Activated B cell treated with CpG ODN at 0.5 μM for 24 hours (primary cell): ENCODE measurements at regions not wholly inside any gene's neighbourhood (a gene's known extent, or its start where the extent isn't known, plus 50 kb on each side); places are given as distances from the start of the nearest gene placed in this dataset.

Source experiments
- ATAC-seq: fragments of 200-7000 bp; cut with Tn5 transposase; one replicate; pipeline ENCODE4 v1.10.0; 2021; ENCODE audit warnings: low read depth, mild to moderate bottlenecking, moderate library complexity
- CTCF ChIA-PET: fragments of 350-600 bp; sonication (Branson Sonifier 250); formaldehyde crosslinking; loops from one replicate; lab custom pipeline; 2021; ENCODE audit warnings: antibody characterized with exemption; lab: Charles Lee
- POLR2A ChIA-PET: fragments of 350-600 bp; sonication (Branson Sonifier 250); formaldehyde crosslinking; loops from one replicate; lab custom pipeline; 2021; ENCODE audit warnings: antibody characterized with exemption; lab: Charles Lee
- DNase-seq: peaks from one replicate; pipeline ENCODE4 v3.0.0; 2022
- H3K27ac Mint-ChIP-seq: one replicate; pipeline ENCODE4 v1.8.0; 2020; ENCODE audit warnings: mixed read lengths
- H3K27me3 Mint-ChIP-seq: one replicate; pipeline ENCODE4 v1.8.0; 2021; ENCODE audit warnings: mixed read lengths
- H3K36me3 Mint-ChIP-seq: one replicate; pipeline ENCODE4 v1.8.0; 2021; ENCODE audit warnings: low read depth, mixed read lengths
- H3K4me1 Mint-ChIP-seq: one replicate; pipeline ENCODE4 v1.8.0; 2021; ENCODE audit warnings: mixed read lengths
- H3K4me3 Mint-ChIP-seq: one replicate; pipeline ENCODE4 v1.8.0; 2020; ENCODE audit warnings: mild to moderate bottlenecking, mixed read lengths
- H3K9me3 Mint-ChIP-seq: one replicate; pipeline ENCODE4 v1.8.0; 2020; ENCODE audit warnings: mixed read lengths
- CTCF ChIP-seq: fragments of 200-600 bp; IDR thresholded peaks from one replicate; pipeline ENCODE4 v1.8.0; 2022; ENCODE audit warnings: antibody characterized with exemption, mild to moderate bottlenecking
- intact Hi-C: fragments of 100-400 bp; cut with micrococcal nuclease; formaldehyde crosslinking; loops from one replicate; pipeline ENCODE4 v1.15.1; 2024

GRCh38 chr18:78790511-78790910 is 189.1 kb upstream of the SALL3 start:
- ChIA-PET POLR2A (no interaction called here), CTCF (no interaction called here)
- Mint-ChIP-seq H3K9me3 (no peaks in the 10 kb centered on the region), H3K36me3 (no peaks in the 10 kb centered on the region), H3K27me3 (no peaks in the 10 kb centered on the region), H3K4me1 (no peaks in the 10 kb centered on the region), H3K27ac (no peak overlapping the region), H3K4me3 (no peak overlapping the region)
- no peak for ATAC-seq
- TF ChIP-seq CTCF, result no peak
- intact Hi-C loops, result no loop called here
- no peak for DNase-seq

GRCh38 chr18:78790960-78791359 is 188.7 kb upstream of the SALL3 start:
- ATAC-seq, result no peak
- no peak overlapping the region for H3K27ac Mint-ChIP-seq

GRCh38 chr18:78792094-78792493 is 187.5 kb upstream of the SALL3 start:
- DNase-seq (no peak), ATAC-seq (no peak)
- Mint-ChIP-seq H3K4me3 (no peak overlapping the region), H3K27me3 (no peaks in the 10 kb centered on the region), H3K27ac (no peak overlapping the region), H3K9me3 (no peaks in the 10 kb centered on the region), H3K4me1 (no peaks in the 10 kb centered on the region), H3K36me3 (no peaks in the 10 kb centered on the region)
- intact Hi-C loops, result no loop called here
- ChIA-PET CTCF (no interaction called here), POLR2A (no interaction called here)
- TF ChIP-seq CTCF, result no peak

More at GRCh38 chr18:78790960-78791359, 188.7 kb upstream of the SALL3 start:
- no peak for TF ChIP-seq CTCF
- Mint-ChIP-seq H3K27me3 (no peaks in the 10 kb centered on the region), H3K4me1 (no peaks in the 10 kb centered on the region), H3K9me3 (no peaks in the 10 kb centered on the region), H3K4me3 (no peak overlapping the region), H3K36me3 (no peaks in the 10 kb centered on the region)
- ChIA-PET POLR2A (no interaction called here), CTCF (no interaction called here)
- no peak for DNase-seq
- intact Hi-C loops, result no loop called here

GRCh38 chr18:78792736-78793135 is 186.9 kb upstream of the SALL3 start:
- Mint-ChIP-seq H3K27me3 (no peaks in the 10 kb centered on the region), H3K36me3 (no peaks in the 10 kb centered on the region), H3K9me3 (no peaks in the 10 kb centered on the region), H3K4me3 (no peak overlapping the region), H3K27ac (no peak overlapping the region), H3K4me1 (no peaks in the 10 kb centered on the region)
- POLR2A ChIA-PET, result no interaction called here
- ATAC-seq (no peak), DNase-seq (no peak)
- CTCF ChIA-PET, result no interaction called here
- intact Hi-C loops, result no loop called here
- TF ChIP-seq CTCF, result no peak

GRCh38 chr18:78793313-78794070 is 186.1 kb upstream of the SALL3 start:
- Mint-ChIP-seq H3K27me3 (no peaks in the 10 kb centered on the region), H3K4me3 (no peak overlapping the region), H3K36me3 (no peaks in the 10 kb centered on the region), H3K27ac (no peak overlapping the region), H3K4me1 (no peaks in the 10 kb centered on the region), H3K9me3 (no peaks in the 10 kb centered on the region)
- no peak for TF ChIP-seq CTCF
- no peak for ATAC-seq
- CTCF ChIA-PET, result no interaction called here
- POLR2A ChIA-PET, result no interaction called here
- intact Hi-C loops, result no loop called here
- no peak for DNase-seq
